ENCODE measurements at regions not wholly inside any gene's neighbourhood (a gene's known extent, or its start where the extent isn't known, plus 50 kb on each side); places are given as distances from the start of the nearest gene placed in this dataset.

- CTCF ChIA-PET (ENCODE audit: low intra/inter-chr PET ratio, low total read pairs), result no interaction called here
- WGBS (ENCODE audit: low lambda C conversion rate), result 49% methylated on average over 2 of the region's 2 CpGs
- intact Hi-C loops (cut with micrococcal nuclease; ENCODE audit: unreplicated experiment), result no loop called here
- no peaks in the 10 kb centered on the region for H3K36me3 ChIP-seq (replicated peaks in 1 of 2; ENCODE audit: control insufficient read depth in 1 of 2, insufficient read depth in 2 of 2, low read length in 2 of 2)
- no peak for FAIRE-seq
- ATAC-seq, result no peak
- TF ChIP-seq ATM (IDR thresholded peaks at IDR 0.05; ENCODE audit: borderline replicate concordance), result no peak
- no peak for TF ChIP-seq ERF (CRISPR knock-in tag; IDR thresholded peaks at IDR 0.05)
- TF ChIP-seq ZNF496 (CRISPR knock-in tag; IDR thresholded peaks at IDR 0.05; ENCODE audit: insufficient replicate concordance), result no peak
- no peak for TF ChIP-seq MNT (IDR thresholded peaks at IDR 0.05)
- TF ChIP-seq NR2F2 (IDR thresholded peaks at IDR 0.05; ENCODE audit: borderline replicate concordance, low read depth), result no peak
- TF ChIP-seq IRX3 (CRISPR knock-in tag; IDR thresholded peaks at IDR 0.05; ENCODE audit: borderline replicate concordance, low read depth), result no peak
- TF ChIP-seq ZBTB14 (CRISPR knock-in tag; IDR thresholded peaks at IDR 0.05), result no peak
- TF ChIP-seq HES4 (CRISPR knock-in tag; IDR thresholded peaks at IDR 0.05; ENCODE audit: borderline replicate concordance), result no peak
- no peak for TF ChIP-seq TBP (CRISPR knock-in tag; IDR thresholded peaks at IDR 0.05)
- H3K9ac ChIP-seq (ENCODE audit: insufficient read depth, low read depth, low read length), result no peak overlapping the region
- peaks cover 34% of the 10 kb centered on the region for H3K9me3 ChIP-seq (ENCODE audit: low read length)
- no peaks in the 10 kb centered on the region for H3K4me1 ChIP-seq (ENCODE audit: insufficient read depth, low read length)
- in situ Hi-C loops (cut with HindIII; ENCODE audit: extremely low pct_ligation_motif_present, low pct_unique_long_range_greater_than_20kb), result no loop called here
- no peak overlapping the region for H3K27ac ChIP-seq (ENCODE audit: extremely low read length, insufficient read depth, low read length)
- no peak overlapping the region for H3K4me3 ChIP-seq (replicated peaks in 1 of 3; ENCODE audit: insufficient read depth in 1 of 3, low read depth in 2 of 3, low read length in 3 of 3)
- H4K20me1 ChIP-seq (ENCODE audit: insufficient read depth, low read length), result no peaks in the 10 kb centered on the region
- no peak overlapping the region for H3K4me2 ChIP-seq (ENCODE audit: low read depth, low read length)
- POLR2A ChIA-PET, result no interaction called here
- no peak overlapping the region for H2AFZ ChIP-seq (ENCODE audit: low read length)
- no peak for DNase-seq (ENCODE audit: low spot score)
- no TSS peak for BruUV-seq (replicated peaks)
- no peaks in the 10 kb centered on the region for H3K79me2 ChIP-seq (ENCODE audit: insufficient read depth, low read length)
- no peaks in the 10 kb centered on the region for H3K27me3 ChIP-seq (ENCODE audit: control insufficient read depth in 1 of 2, insufficient read depth in 2 of 2, low read length in 2 of 2)
Observed at GRCh38 chr1:81314513-81315233, 486.1 kb upstream of the ADGRL2 start.

All from HepG2 (cell line).